ENCODE measurements at regions not wholly inside any gene's neighbourhood (a gene's known extent, or its start where the extent isn't known, plus 50 kb on each side); places are given as distances from the start of the nearest gene placed in this dataset.

GRCh38 chr2:5842326-5842725, 150.1 kb downstream of the SOX11 start:
- DNase-seq (ENCODE audit: low read depth) = no peak

GRCh38 chr2:5845798-5846330, 153.7 kb downstream of the SOX11 start:
- no peak for DNase-seq (ENCODE audit: low read depth)

- no peak for DNase-seq (ENCODE audit: low read depth)
These were observed 154.7 kb downstream of the SOX11 start for GRCh38 chr2:5846881-5847280.

- DNase-seq (ENCODE audit: low read depth) = no peak
These were observed 157.4 kb downstream of the SOX11 start for GRCh38 chr2:5849562-5849961.

- DNase-seq (ENCODE audit: low read depth) = no peak
These were observed 159.2 kb downstream of the SOX11 start for GRCh38 chr2:5851410-5851809.

GRCh38 chr2:5854797-5855196, 162.6 kb downstream of the SOX11 start:
- no peak for DNase-seq (ENCODE audit: low read depth)

GRCh38 chr2:5867056-5867455, 174.9 kb downstream of the SOX11 start:
- no peak for DNase-seq (ENCODE audit: low read depth)

GRCh38 chr2:5868931-5869330, 176.7 kb downstream of the SOX11 start:
- no peak for DNase-seq (ENCODE audit: low read depth)

- no peak for DNase-seq (ENCODE audit: low read depth)
These were observed 177.8 kb downstream of the SOX11 start for GRCh38 chr2:5869936-5870335.

- DNase-seq (ENCODE audit: low read depth) = no peak
These were observed 185.2 kb downstream of the SOX11 start for GRCh38 chr2:5877360-5877759.

GRCh38 chr2:5885451-5886173, 193.4 kb downstream of the SOX11 start:
- DNase-seq (ENCODE audit: low read depth) = no peak

GRCh38 chr2:5886462-5886861, 194.3 kb downstream of the SOX11 start:
- no peak for DNase-seq (ENCODE audit: low read depth)

GRCh38 chr2:5888126-5888525, 195.9 kb downstream of the SOX11 start:
- no peak for DNase-seq (ENCODE audit: low read depth)

GRCh38 chr2:5889519-5889918, 197.3 kb downstream of the SOX11 start:
- no peak for DNase-seq (ENCODE audit: low read depth)

- DNase-seq (ENCODE audit: low read depth) = no peak
These were observed 202.2 kb downstream of the SOX11 start for GRCh38 chr2:5894355-5894754.

- DNase-seq (ENCODE audit: low read depth) = no peak
These were observed 203.1 kb downstream of the SOX11 start for GRCh38 chr2:5895284-5895683.

- DNase-seq (ENCODE audit: low read depth) = no peak
These were observed 205.1 kb downstream of the SOX11 start for GRCh38 chr2:5897249-5897648.

GRCh38 chr2:5898667-5899066, 206.5 kb downstream of the SOX11 start:
- DNase-seq (ENCODE audit: low read depth) = no peak

- no peak for DNase-seq (ENCODE audit: low read depth)
These were observed 213.5 kb downstream of the SOX11 start for GRCh38 chr2:5905661-5906060.

GRCh38 chr2:5908071-5908470, 215.9 kb downstream of the SOX11 start:
- no peak for DNase-seq (ENCODE audit: low read depth)

GRCh38 chr2:5911718-5912117, 219.5 kb downstream of the SOX11 start:
- no peak for DNase-seq (ENCODE audit: low read depth)

- no peak for DNase-seq (ENCODE audit: low read depth)
These were observed 221.7 kb downstream of the SOX11 start for GRCh38 chr2:5913711-5914395.

GRCh38 chr2:5914811-5915611, 222.8 kb downstream of the SOX11 start:
- DNase-seq (ENCODE audit: low read depth) = peak; percentile 6
